GM19035 (cell line): ENCODE measurements at regions not wholly inside any gene's neighbourhood (a gene's known extent, or its start where the extent isn't known, plus 50 kb on each side); places are given as distances from the start of the nearest gene placed in this dataset.
"Not testable (repeated sequence)": the region's sequence is repeated elsewhere in the genome, so short reads cannot be mapped to it uniquely, and the experiment has no call there.

ENCODE experiments used
- ATAC-seq: cut with Tn5 transposase; IDR thresholded peaks from one replicate; pipeline ENCODE4 v1.9.1; 2021; ENCODE audit not compliant: unreplicated experiment

- no peak for ATAC-seq
Measured at GRCh38 chrX:65971151-65971550, 68.7 kb downstream of the VSIG4 start.

GRCh38 chrX:65967159-65967558 is 72.7 kb downstream of the VSIG4 start:
- not testable (repeated sequence) for ATAC-seq

- ATAC-seq = no peak
Measured at GRCh38 chrX:65961714-65962113, 78.2 kb downstream of the VSIG4 start.

- no peak for ATAC-seq
Measured at GRCh38 chrX:65948103-65948502, 91.8 kb downstream of the VSIG4 start.

GRCh38 chrX:65941775-65942174 is 98.1 kb downstream of the VSIG4 start:
- no peak for ATAC-seq

GRCh38 chrX:65933085-65933589 is 106.7 kb downstream of the VSIG4 start:
- no peak for ATAC-seq

- no peak for ATAC-seq
Measured at GRCh38 chrX:65932173-65933084, 107.5 kb downstream of the VSIG4 start.

- ATAC-seq = no peak
Measured at GRCh38 chrX:65928522-65928921, 111.4 kb downstream of the VSIG4 start.

- not testable (repeated sequence) for ATAC-seq
Measured at GRCh38 chrX:65927386-65927785, 112.5 kb downstream of the VSIG4 start.

GRCh38 chrX:65926095-65927019 is 113.5 kb downstream of the VSIG4 start:
- ATAC-seq = peak; percentile 69

GRCh38 chrX:65925592-65925991 is 114.3 kb downstream of the VSIG4 start:
- ATAC-seq = no peak

GRCh38 chrX:65925005-65925404 is 114.9 kb downstream of the VSIG4 start:
- ATAC-seq = no peak

- ATAC-seq = no peak
Measured at GRCh38 chrX:65921363-65921762, 118.5 kb downstream of the VSIG4 start.

- ATAC-seq = no peak
Measured at GRCh38 chrX:65920620-65921019, 119.3 kb downstream of the VSIG4 start.

- no peak for ATAC-seq
Measured at GRCh38 chrX:65910899-65911298, 129.0 kb downstream of the VSIG4 start.

GRCh38 chrX:65903750-65904149 is 136.1 kb downstream of the VSIG4 start:
- no peak for ATAC-seq

GRCh38 chrX:65902011-65902410 is 137.9 kb downstream of the VSIG4 start:
- no peak for ATAC-seq

- no peak for ATAC-seq
Measured at GRCh38 chrX:65900850-65901844, 138.7 kb downstream of the VSIG4 start.

GRCh38 chrX:65894133-65894532 is 145.7 kb downstream of the VSIG4 start:
- ATAC-seq = no peak

GRCh38 chrX:65891817-65892216 is 148.1 kb downstream of the VSIG4 start:
- ATAC-seq = not testable (repeated sequence)
